Esophagus (tissue), 2 donors: ENCODE measurements at regions not wholly inside any gene's neighbourhood (a gene's known extent, or its start where the extent isn't known, plus 50 kb on each side); places are given as distances from the start of the nearest gene placed in this dataset.

Experiments used
- H3K27ac ChIP-seq, 2 donors: one replicate each; pipeline ENCODE4 v1.5.1; 2013; ENCODE audit warnings: low read depth in 2 of 2, mild to moderate bottlenecking in 2 of 2, inconsistent platforms in 1 of 2, low read length in 1 of 2, moderate library complexity in 1 of 2
- H3K27me3 ChIP-seq, 2 donors: one replicate each; pipeline ENCODE4 v1.6.1; 2013; ENCODE audit warnings: low read length in 2 of 2, control low read depth in 1 of 2, mild to moderate bottlenecking in 1 of 2; ENCODE audit not compliant: insufficient read depth in 2 of 2, control insufficient read depth in 1 of 2
- H3K36me3 ChIP-seq, 2 donors: one replicate each; pipeline ENCODE4 v1.6.1; 2013; ENCODE audit warnings: low read length in 1 of 2; ENCODE audit not compliant: control insufficient read depth in 2 of 2, insufficient read depth in 2 of 2
- H3K4me1 ChIP-seq, 2 donors: one replicate each; pipeline ENCODE4 v1.6.1; 2013; ENCODE audit warnings: low read length in 1 of 2; ENCODE audit not compliant: control insufficient read depth in 2 of 2, insufficient read depth in 2 of 2
- H3K4me3 ChIP-seq, 2 donors: one replicate each; pipeline ENCODE4 v1.5.1; 2013; ENCODE audit warnings: low read length in 2 of 2, mild to moderate bottlenecking in 2 of 2, low read depth in 1 of 2, moderate library complexity in 1 of 2
- H3K9me3 ChIP-seq, 2 donors: one replicate each; pipeline ENCODE4 v1.6.1; 2013; ENCODE audit warnings: mild to moderate bottlenecking in 2 of 2, low read depth in 1 of 2, low read length in 1 of 2, moderate library complexity in 1 of 2; ENCODE audit not compliant: control insufficient read depth in 2 of 2, insufficient read depth in 1 of 2
- WGBS, 2 donors: extraction: QIAGEN DNeasy Blood & Tissue Kit; methylation state at CpG; one replicate each; pipeline ENCODE4 v1.1.7; 2013; 5-methylcytosine and 5-hydroxymethylcytosine counted together
- donor health status: healthy with polysubstance abuse.
- donor health status: Bipolar disorder and iron deficiency.

DNA sequence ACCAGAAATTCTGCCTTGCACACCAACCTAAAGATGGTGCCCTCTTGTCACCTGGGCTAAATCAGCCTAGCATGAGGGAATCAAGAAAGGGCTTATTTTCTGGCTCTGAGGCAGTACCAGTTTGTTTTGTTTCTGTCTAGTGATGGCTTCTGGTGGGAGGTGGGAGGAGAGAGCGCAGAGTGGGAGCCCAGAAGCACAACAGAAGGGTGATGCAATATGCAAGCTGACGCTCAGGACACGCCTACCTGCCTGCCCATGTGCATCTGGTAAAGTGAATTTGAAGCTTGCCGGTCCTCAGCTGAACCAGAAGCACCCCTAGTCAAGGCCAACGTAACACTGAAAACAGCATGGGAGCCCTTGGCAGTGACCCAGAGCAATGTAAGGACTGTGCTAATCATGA lies 138.4 kb upstream of the TIAM1 start:
- no peak overlapping the region for H3K4me3 ChIP-seq
- no peaks in the 10 kb centered on the region for H3K36me3 ChIP-seq
- 80 to 92% methylated on average over 5 of the region's 5 CpGs for WGBS, 2 donors
- peaks cover 0 to 23% of the 10 kb centered on the region in 2 donors for H3K9me3 ChIP-seq
- no peaks in the 10 kb centered on the region for H3K27me3 ChIP-seq
- H3K4me1 ChIP-seq, result no peaks in the 10 kb centered on the region
- no peak overlapping the region for H3K27ac ChIP-seq

DNA sequence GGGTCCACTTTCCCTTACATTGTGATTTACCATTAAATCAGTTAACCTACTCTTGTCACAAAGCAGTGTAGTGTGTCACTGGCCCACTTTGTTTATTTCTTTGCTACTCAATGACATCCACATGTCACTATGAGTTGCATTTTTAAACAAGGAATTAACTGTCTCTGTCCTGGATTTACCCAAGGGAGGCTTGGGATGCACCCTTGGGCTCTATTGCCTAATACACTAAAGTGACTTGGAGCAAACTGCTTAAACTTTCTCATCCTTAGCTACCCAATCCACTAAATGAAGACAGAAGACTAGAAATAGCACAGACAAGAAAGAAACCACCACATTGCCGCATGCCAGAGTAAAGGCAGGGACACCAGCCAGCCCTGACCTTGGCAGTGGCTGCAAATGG lies 136.2 kb upstream of the TIAM1 start:
- no peaks in the 10 kb centered on the region for H3K36me3 ChIP-seq
- H3K27me3 ChIP-seq, result no peaks in the 10 kb centered on the region
- H3K9me3 ChIP-seq, result peaks cover 0 to 13% of the 10 kb centered on the region in 2 donors
- 63 to 73% methylated on average over 1 of the region's 1 CpG for WGBS, 2 donors
- H3K4me1 ChIP-seq, result no peaks in the 10 kb centered on the region
- H3K27ac ChIP-seq, result no peak overlapping the region
- H3K4me3 ChIP-seq, result no peak overlapping the region

DNA sequence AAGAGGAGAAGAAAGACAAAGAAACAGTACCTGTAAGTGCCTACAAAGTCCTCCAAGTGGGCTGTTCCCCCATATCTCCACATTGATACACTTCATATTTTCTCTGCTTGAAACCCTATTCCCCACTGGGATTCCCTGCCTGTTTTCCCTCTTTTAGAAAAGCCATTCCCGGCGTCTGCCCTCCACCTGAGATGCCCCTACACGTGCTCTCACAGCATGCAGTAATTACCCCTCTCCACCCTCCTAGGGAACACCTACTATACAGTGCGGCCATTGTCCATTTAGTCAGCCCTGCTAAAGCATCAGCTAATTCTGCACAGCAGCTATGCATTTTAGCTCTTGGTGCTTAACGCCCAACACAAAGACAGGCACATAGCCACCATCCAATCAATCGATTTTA lies 135.7 kb upstream of the TIAM1 start:
- Histone ChIP-seq H3K36me3 (no peaks in the 10 kb centered on the region), H3K27ac (no peak overlapping the region), H3K27me3 (no peaks in the 10 kb centered on the region), H3K9me3 (peaks cover 0 to 11% of the 10 kb centered on the region in 2 donors), H3K4me3 (no peak overlapping the region), H3K4me1 (no peaks in the 10 kb centered on the region)
- 70 to 90% methylated on average over 6 of the region's 6 CpGs for WGBS, 2 donors

DNA sequence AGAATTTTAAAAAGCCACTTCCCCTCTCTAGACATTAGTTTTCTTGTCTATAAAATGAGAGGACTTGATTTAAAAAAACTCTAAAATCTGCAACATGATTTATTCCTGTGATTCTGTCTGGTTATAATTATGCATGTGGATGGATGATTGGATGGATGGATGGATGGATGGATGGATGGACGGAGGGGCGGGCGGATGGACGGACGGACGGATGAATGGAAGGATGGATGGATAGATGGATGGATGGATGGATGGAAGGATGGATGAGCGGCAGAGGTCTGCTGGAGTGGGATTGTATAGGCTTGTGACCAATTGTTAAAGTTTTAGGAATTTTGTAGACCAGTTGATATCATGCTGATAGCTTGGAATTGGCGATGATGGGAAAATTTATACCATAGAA lies 135.2 kb upstream of the TIAM1 start:
- no peaks in the 10 kb centered on the region for H3K27me3 ChIP-seq
- no peak overlapping the region for H3K27ac ChIP-seq
- no peak overlapping the region for H3K4me3 ChIP-seq
- H3K4me1 ChIP-seq, result no peaks in the 10 kb centered on the region
- peaks cover 0 to 9% of the 10 kb centered on the region in 2 donors for H3K9me3 ChIP-seq
- H3K36me3 ChIP-seq, result no peaks in the 10 kb centered on the region
- WGBS, 2 donors, result 97 to 99% methylated on average over 8 of the region's 8 CpGs

DNA sequence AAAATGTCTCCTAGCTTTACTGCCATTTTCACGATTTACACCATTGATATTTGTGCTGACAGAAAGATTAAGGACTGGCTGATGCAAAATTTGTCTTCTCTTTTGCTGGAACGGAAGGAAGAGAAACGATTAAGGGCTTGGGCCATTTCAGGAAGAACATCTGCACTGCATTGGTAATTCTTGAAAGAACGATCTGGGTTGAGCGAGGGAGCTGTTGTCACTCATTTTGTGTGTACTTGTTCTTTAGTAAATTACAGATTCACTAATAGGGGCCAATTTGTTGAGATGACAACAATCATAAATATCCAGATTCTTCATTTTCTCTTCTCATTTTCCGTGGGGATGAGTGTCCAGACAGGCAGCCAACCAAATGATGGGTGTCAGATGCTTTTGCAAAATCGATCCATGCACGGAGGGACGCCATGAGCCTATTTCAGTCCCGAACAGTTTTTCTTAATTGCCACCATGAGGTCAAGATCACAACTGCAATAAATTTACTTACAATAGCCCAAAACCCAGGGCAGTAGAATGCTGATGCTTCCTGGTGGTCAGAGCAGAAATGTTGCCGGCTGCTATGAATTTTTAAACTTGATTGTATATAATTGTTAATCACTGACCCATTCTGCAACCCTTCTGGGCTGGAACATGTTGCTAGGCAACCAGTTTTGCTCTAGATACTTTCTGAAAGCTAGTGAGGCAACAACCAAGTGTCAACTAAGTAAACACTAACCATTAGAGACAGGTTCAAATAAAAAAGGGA lies 132.4 kb upstream of the TIAM1 start:
- 68 to 71% methylated on average over 11 of the region's 11 CpGs for WGBS, 2 donors
- Histone ChIP-seq H3K27ac (no peak overlapping the region), H3K9me3 (peaks cover 0 to 3% of the 10 kb centered on the region in 2 donors), H3K4me1 (no peaks in the 10 kb centered on the region), H3K27me3 (no peaks in the 10 kb centered on the region), H3K4me3 (no peak overlapping the region), H3K36me3 (no peaks in the 10 kb centered on the region)

DNA sequence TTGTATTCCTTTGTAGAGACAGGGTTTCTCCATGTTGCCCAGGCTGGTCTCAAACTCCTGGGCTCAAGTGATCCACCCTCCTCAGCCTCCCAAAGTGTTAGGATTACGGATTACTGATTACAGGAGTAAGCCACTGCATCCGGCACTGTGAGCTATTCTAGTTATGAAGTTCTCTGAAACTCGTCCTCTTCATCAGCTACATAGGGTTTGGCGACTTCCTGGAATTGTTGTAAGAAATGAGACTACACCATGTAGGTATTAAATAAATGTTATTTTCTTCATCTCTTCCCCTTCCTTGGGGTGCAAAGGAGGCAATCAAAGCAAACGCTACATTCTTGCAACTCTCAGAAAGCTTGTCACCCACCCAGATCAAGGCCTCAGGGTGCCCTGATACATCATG lies 131.2 kb upstream of the TIAM1 start:
- 88 to 94% methylated on average over 5 of the region's 5 CpGs for WGBS, 2 donors
- Histone ChIP-seq H3K36me3 (no peaks in the 10 kb centered on the region), H3K9me3 (no peaks in the 10 kb centered on the region), H3K27me3 (no peaks in the 10 kb centered on the region), H3K4me3 (no peak overlapping the region), H3K4me1 (no peaks in the 10 kb centered on the region), H3K27ac (no peak overlapping the region)

DNA sequence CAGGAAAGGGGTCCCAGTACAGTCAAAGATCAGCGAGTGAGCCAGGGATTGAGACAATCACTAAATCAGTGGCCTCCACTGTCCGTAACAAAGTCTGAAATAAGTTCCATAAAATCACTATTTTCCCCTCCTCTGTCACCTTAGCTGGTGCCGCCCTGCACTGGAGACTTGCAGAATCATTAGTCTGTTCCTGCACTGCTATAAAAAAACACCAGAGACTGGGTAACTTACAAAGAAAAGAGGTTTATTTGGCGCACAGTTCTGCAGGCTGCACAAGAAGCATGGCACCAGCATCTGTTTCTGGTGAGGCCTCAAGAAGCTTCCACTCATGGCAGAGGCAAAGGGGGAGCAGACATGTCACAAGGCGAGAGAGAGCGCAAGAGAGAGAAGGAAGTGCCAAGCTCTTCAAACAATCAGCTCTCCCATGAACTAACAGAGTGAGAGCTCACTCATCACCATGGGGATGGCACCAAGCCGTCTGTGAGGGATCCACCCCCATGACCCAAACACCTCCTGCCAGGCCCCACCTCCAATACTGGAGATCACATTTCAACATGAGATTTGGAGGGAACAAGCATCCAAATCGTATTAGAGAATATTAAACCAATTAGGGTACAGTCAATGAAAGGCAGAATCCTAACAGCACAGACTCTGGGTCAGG lies 129.8 kb upstream of the TIAM1 start:
- 87 to 88% methylated on average over 8 of the region's 8 CpGs for WGBS, 2 donors
- Histone ChIP-seq H3K27me3 (no peaks in the 10 kb centered on the region), H3K27ac (no peak overlapping the region), H3K4me3 (no peak overlapping the region), H3K4me1 (no peaks in the 10 kb centered on the region), H3K36me3 (no peaks in the 10 kb centered on the region), H3K9me3 (no peaks in the 10 kb centered on the region)

DNA sequence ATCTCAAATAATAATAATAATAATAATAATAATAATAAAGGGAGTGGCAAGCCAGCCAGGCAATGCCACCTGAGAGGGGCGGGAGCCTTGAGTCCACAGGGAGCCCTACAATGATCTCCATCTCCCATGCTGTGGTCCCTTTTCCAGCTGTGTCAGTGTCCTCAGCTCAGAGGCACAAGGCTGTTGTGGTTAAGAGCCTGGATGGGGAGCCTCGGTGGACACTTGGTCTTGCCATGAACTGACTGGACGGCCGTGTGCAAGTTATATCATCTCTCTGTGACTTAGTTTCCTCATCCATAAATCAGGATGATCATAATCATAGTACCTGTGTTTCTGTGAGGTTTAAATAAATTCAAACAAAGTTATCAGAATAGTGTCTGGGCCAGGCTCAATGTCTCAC lies 127.8 kb upstream of the TIAM1 start:
- WGBS, 2 donors, result 91 to 93% methylated on average over 4 of the region's 4 CpGs
- H3K27me3 ChIP-seq, result no peaks in the 10 kb centered on the region
- no peak overlapping the region for H3K27ac ChIP-seq
- H3K36me3 ChIP-seq, result no peaks in the 10 kb centered on the region
- no peaks in the 10 kb centered on the region for H3K4me1 ChIP-seq
- no peak overlapping the region for H3K4me3 ChIP-seq
- H3K9me3 ChIP-seq, result no peaks in the 10 kb centered on the region

DNA sequence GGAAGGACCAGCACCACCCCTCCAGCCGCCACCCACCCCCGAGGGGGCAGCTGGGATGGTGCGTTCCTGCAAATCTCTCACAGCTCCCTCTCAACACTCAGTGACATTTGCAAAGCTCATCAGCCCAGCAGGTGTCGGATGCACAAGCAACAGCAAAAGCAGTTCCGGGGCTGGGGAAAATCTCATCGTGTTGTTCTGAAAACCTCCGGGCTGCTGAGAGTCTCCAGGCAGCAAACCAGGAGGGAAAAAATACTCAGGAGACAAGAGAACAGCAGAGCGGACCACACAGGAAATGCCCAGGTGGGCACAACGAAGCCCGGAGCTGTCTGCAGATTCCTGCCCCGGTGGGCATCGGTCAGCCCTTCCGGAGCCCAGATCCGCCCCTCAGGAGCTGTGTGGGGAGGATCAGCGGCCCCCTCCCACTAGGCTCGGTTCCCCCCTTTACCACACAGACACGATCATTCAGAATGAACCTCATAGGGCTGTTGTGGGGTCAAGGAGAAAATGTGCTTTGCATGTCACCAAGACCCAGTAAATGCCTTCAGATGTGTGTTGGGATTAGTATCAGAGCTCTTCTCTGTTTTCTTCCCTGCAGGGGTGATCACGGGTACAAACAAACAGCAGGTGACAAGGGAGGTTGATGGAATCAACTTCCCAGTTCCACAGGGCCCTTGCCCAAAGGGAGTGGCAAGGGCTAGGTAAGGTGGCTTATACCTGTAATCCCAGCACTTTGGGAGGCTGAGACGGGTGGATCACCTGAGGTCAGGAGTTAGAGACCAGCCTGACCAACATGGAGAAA lies 127.0 kb upstream of the TIAM1 start:
- H3K4me1 ChIP-seq, result no peaks in the 10 kb centered on the region
- WGBS, 2 donors, result 64 to 66% methylated on average over 19 of the region's 19 CpGs

More for the DNA sequence above, 127.0 kb upstream of the TIAM1 start:
- Histone ChIP-seq H3K9me3 (no peaks in the 10 kb centered on the region), H3K4me3 (no peak overlapping the region), H3K36me3 (no peaks in the 10 kb centered on the region), H3K27me3 (no peaks in the 10 kb centered on the region), H3K27ac (no peak overlapping the region)
